SHP77 treated with DMSO at 0.1 percent for 48 hours (cell line): ENCODE measurements at regions not wholly inside any gene's neighbourhood (a gene's known extent, or its start where the extent isn't known, plus 50 kb on each side); places are given as distances from the start of the nearest gene placed in this dataset.
A peak's percentile ranks its signal among the peaks of the same experiment; 100 is the strongest.

Source experiments
- DNase-seq: peaks from one replicate; lab custom pipeline; 2025; lab: John Stamatoyannopoulos, UW

- DNase-seq: no peak
Measured at GRCh38 chr2:8046849-8047248, 635.0 kb upstream of the ID2 start.

GRCh38 chr2:8049176-8049575 is 632.7 kb upstream of the ID2 start:
- DNase-seq: no peak

- no peak for DNase-seq
Measured at GRCh38 chr2:8049851-8050571, 631.8 kb upstream of the ID2 start.

GRCh38 chr2:8053216-8053615 is 628.6 kb upstream of the ID2 start:
- no peak for DNase-seq

- no peak for DNase-seq
Measured at GRCh38 chr2:8054070-8054469, 627.8 kb upstream of the ID2 start.

- DNase-seq: peak; percentile 30
Measured at GRCh38 chr2:8058652-8059051, 623.2 kb upstream of the ID2 start.

- DNase-seq: peak; percentile 33
Measured at GRCh38 chr2:8059255-8059654, 622.6 kb upstream of the ID2 start.

- DNase-seq: no peak
Measured at GRCh38 chr2:8059794-8060193, 622.1 kb upstream of the ID2 start.

- no peak for DNase-seq
Measured at GRCh38 chr2:8061219-8061618, 620.6 kb upstream of the ID2 start.

GRCh38 chr2:8064603-8065002 is 617.3 kb upstream of the ID2 start:
- no peak for DNase-seq

- no peak for DNase-seq
Measured at GRCh38 chr2:8065191-8065590, 616.7 kb upstream of the ID2 start.

- DNase-seq: no peak
Measured at GRCh38 chr2:8067784-8068336, 614.0 kb upstream of the ID2 start.

- DNase-seq: no peak
Measured at GRCh38 chr2:8072907-8073306, 608.9 kb upstream of the ID2 start.

GRCh38 chr2:8073916-8074315 is 607.9 kb upstream of the ID2 start:
- DNase-seq: no peak

GRCh38 chr2:8076448-8077342 is 605.2 kb upstream of the ID2 start:
- no peak for DNase-seq

- no peak for DNase-seq
Measured at GRCh38 chr2:8078705-8079104, 603.2 kb upstream of the ID2 start.

GRCh38 chr2:8080063-8080462 is 601.8 kb upstream of the ID2 start:
- DNase-seq: no peak

GRCh38 chr2:8081130-8081529 is 600.7 kb upstream of the ID2 start:
- DNase-seq: no peak

GRCh38 chr2:8082840-8083239 is 599.0 kb upstream of the ID2 start:
- no peak for DNase-seq

- DNase-seq: no peak
Measured at GRCh38 chr2:8086357-8086756, 595.5 kb upstream of the ID2 start.

- no peak for DNase-seq
Measured at GRCh38 chr2:8086796-8087479, 594.9 kb upstream of the ID2 start.

- DNase-seq: no peak
Measured at GRCh38 chr2:8087480-8087840, 594.4 kb upstream of the ID2 start.

- DNase-seq: no peak
Measured at GRCh38 chr2:8088810-8089209, 593.0 kb upstream of the ID2 start.
